Mesenchymal stem cell (in vitro differentiated cells and primary cell): ENCODE measurements at regions not wholly inside any gene's neighbourhood (a gene's known extent, or its start where the extent isn't known, plus 50 kb on each side); places are given as distances from the start of the nearest gene placed in this dataset.
"Not testable (repeated sequence)": the region's sequence is repeated elsewhere in the genome, so short reads cannot be mapped to it uniquely, and the experiment has no call there.

Experiments
- DNase-seq: peaks from one replicate; pipeline ENCODE4 v3.0.0-alpha.2; 2013
- H2AFZ ChIP-seq: one replicate; pipeline ENCODE4 v1.6.1; 2013; ENCODE audit warnings: low read depth, mild to moderate bottlenecking, control low read depth, inconsistent platforms, low read length, moderate library complexity
- H2AK5ac ChIP-seq: 2 replicates; pipeline ENCODE4 v1.6.1; 2013; ENCODE audit warnings: low read length, moderate library complexity, mild to moderate bottlenecking, inconsistent platforms; ENCODE audit not compliant: severe bottlenecking
- H2BK120ac ChIP-seq: one replicate; pipeline ENCODE4 v1.6.1; 2013; ENCODE audit warnings: low read depth, mild to moderate bottlenecking, inconsistent platforms, low read length, moderate library complexity
- H2BK12ac ChIP-seq, 2 experiments: one replicate each; pipeline ENCODE4 v1.6.1; 2013; ENCODE audit warnings: inconsistent platforms in 2 of 2, low read length in 2 of 2, mild to moderate bottlenecking in 2 of 2, moderate library complexity in 2 of 2, control low read depth in 1 of 2
- H2BK15ac ChIP-seq: one replicate; pipeline ENCODE4 v1.6.1; 2013; ENCODE audit warnings: mild to moderate bottlenecking, low read depth, inconsistent platforms; ENCODE audit not compliant: poor library complexity, severe bottlenecking
- H2BK5ac ChIP-seq: 2 replicates; pipeline ENCODE4 v1.6.1; 2013; ENCODE audit warnings: low read depth, mild to moderate bottlenecking, low read length, control low read depth, inconsistent platforms; ENCODE audit not compliant: poor library complexity, severe bottlenecking
- H3K14ac ChIP-seq, 2 experiments: one replicate each; pipeline ENCODE4 v1.6.1; 2013; ENCODE audit warnings: inconsistent platforms in 2 of 2, low read length in 2 of 2, control low read depth in 1 of 2, mild to moderate bottlenecking in 1 of 2, moderate library complexity in 1 of 2
- H3K18ac ChIP-seq, 2 experiments: one replicate each; pipeline ENCODE4 v1.6.1; 2013; ENCODE audit warnings: inconsistent platforms in 2 of 2, low read length in 2 of 2, control low read depth in 1 of 2, low read depth in 1 of 2, mild to moderate bottlenecking in 1 of 2
- H3K23ac ChIP-seq, 2 experiments: one replicate each; pipeline ENCODE4 v1.6.1; 2013; ENCODE audit warnings: inconsistent platforms in 2 of 2, low read length in 2 of 2, mild to moderate bottlenecking in 2 of 2, moderate library complexity in 2 of 2, control low read depth in 1 of 2
- H3K27ac ChIP-seq: 2 replicates; pipeline ENCODE4 v1.5.1; 2013; ENCODE audit warnings: mild to moderate bottlenecking, moderate library complexity, low read length, control low read depth, inconsistent platforms; ENCODE audit not compliant: poor library complexity, severe bottlenecking
- H3K27me3 ChIP-seq, 2 experiments: 2 replicates each; pipeline versions ENCODE4 v1.6.1 to v1.7.0; 2013; ENCODE audit warnings: low read length in 2 of 2, mild to moderate bottlenecking in 2 of 2, moderate library complexity in 2 of 2, control low read depth in 1 of 2, inconsistent platforms in 1 of 2; ENCODE audit not compliant: control insufficient read depth in 1 of 2, insufficient read depth in 1 of 2
- H3K36me3 ChIP-seq, 2 experiments: 2 replicates each; pipeline versions ENCODE4 v1.6.1 to v1.7.0; 2013; ENCODE audit warnings: low read length in 2 of 2, control low read depth in 1 of 2, inconsistent platforms in 1 of 2, low read depth in 1 of 2, mild to moderate bottlenecking in 1 of 2; ENCODE audit not compliant: insufficient read depth in 2 of 2, control insufficient read depth in 1 of 2
- H3K4ac ChIP-seq, 2 experiments: one replicate each; pipeline ENCODE4 v1.6.1; 2013; ENCODE audit warnings: inconsistent platforms in 2 of 2, low read length in 2 of 2, mild to moderate bottlenecking in 2 of 2, moderate library complexity in 2 of 2, control low read depth in 1 of 2, low read depth in 1 of 2
- H3K4me1 ChIP-seq: 2 replicates; pipeline ENCODE4 v1.6.1; 2013; ENCODE audit warnings: low read depth, low read length, control low read depth; ENCODE audit not compliant: control insufficient read depth, insufficient read depth
- H3K4me2 ChIP-seq: 2 replicates; pipeline ENCODE4 v1.6.1; 2013; ENCODE audit warnings: low read length, mild to moderate bottlenecking, inconsistent platforms; ENCODE audit not compliant: poor library complexity, severe bottlenecking
- H3K4me3 ChIP-seq, 2 experiments: 2 replicates each; pipeline versions ENCODE4 v1.5.1 to v1.7.0; 2013; ENCODE audit warnings: low read length in 2 of 2, mild to moderate bottlenecking in 2 of 2, control low read depth in 1 of 2, low read depth in 1 of 2; ENCODE audit not compliant: insufficient read depth in 1 of 2
- H3K79me1 ChIP-seq: replicated peaks from 2 replicates; pipeline ENCODE4 v1.6.1; 2013; ENCODE audit warnings: mild to moderate bottlenecking, control low read depth, low read length, inconsistent platforms; ENCODE audit not compliant: poor library complexity, severe bottlenecking
- H3K9ac ChIP-seq: 2 replicates; pipeline ENCODE4 v1.7.0; 2013; ENCODE audit warnings: mild to moderate bottlenecking, low read length, moderate library complexity
- H3K9me3 ChIP-seq: 2 replicates; pipeline ENCODE4 v1.7.0; 2013; ENCODE audit warnings: mild to moderate bottlenecking, low read length; ENCODE audit not compliant: control insufficient read depth
- H4K8ac ChIP-seq: one replicate; pipeline ENCODE4 v1.6.1; 2013; ENCODE audit warnings: inconsistent platforms, mild to moderate bottlenecking, low read length, moderate library complexity
- H4K91ac ChIP-seq: one replicate; pipeline ENCODE4 v1.6.1; 2013; ENCODE audit warnings: mild to moderate bottlenecking, low read length, inconsistent platforms
- WGBS: methylation state at CpG from one replicate; pipeline ENCODE4 v1.1.7; 2013; ENCODE audit warnings: mixed read lengths; 5-methylcytosine and 5-hydroxymethylcytosine counted together

DNA sequence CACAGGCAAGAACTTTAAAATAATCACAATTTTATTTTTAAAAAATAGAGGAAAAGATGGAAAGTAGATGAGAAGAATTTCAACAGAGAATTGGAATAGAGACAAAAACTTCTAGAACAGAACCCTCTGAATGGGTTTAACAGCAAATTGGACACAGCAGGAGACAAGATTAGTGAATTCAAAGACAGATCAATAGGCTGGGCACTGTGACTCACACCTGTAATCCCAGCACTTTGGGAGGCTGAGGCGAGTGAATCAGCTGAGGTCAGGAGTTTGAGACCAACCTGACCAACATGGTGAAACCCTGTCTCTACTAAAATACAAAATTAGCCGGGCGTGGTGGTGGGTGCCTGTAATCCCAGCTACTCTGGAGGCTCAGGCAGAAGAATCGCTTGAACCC is 49.9 kb upstream of the CFAP126 start:
- H3K14ac ChIP-seq, H3K4ac ChIP-seq, H2BK120ac ChIP-seq, H2AK5ac ChIP-seq, H2BK12ac ChIP-seq, H3K9ac ChIP-seq, H4K91ac ChIP-seq, H2BK15ac ChIP-seq, H3K36me3 ChIP-seq, H2AFZ ChIP-seq, H2BK5ac ChIP-seq, H3K18ac ChIP-seq, H3K23ac ChIP-seq, H4K8ac ChIP-seq, H3K79me1 ChIP-seq, H3K4me2 ChIP-seq, H3K27ac ChIP-seq, H3K9me3 ChIP-seq, H3K4me1 ChIP-seq, H3K27me3 ChIP-seq, H3K4me3 ChIP-seq, DNase-seq: not testable (repeated sequence)
- WGBS, result 81% methylated on average over 4 of the region's 4 CpGs
